ENCODE measurements at regions not wholly inside any gene's neighbourhood (a gene's known extent, or its start where the extent isn't known, plus 50 kb on each side); places are given as distances from the start of the nearest gene placed in this dataset.

DNA sequence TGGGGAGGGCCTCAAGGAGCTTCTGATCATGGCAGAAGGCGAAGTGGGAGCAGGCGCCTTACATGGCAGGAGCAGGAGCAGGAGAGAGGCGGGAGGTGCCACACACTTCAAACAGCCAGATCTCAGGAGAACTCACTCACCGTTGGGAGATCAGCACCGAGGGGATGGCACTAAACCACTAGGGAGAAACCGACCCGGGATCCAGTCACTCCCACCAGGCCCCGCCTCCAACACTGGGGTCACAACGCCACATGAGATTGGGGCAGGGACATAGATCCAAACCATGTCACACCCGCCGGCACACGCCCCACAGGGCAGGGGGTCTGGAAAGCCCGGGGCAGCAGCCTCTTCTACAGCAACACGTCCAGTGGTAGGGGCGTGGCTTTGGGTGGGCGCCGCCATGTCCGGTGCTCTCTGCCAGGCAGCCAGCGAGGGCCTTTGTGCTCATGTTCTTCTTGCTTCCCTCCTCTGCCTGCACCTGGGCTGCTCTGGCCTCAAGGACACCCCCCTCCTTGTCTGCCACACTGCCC lies 233.8 kb upstream of the SHH start:
- H3K9me3 ChIP-seq = no peaks in the 10 kb centered on the region
- TF ChIP-seq, protein P1, sequence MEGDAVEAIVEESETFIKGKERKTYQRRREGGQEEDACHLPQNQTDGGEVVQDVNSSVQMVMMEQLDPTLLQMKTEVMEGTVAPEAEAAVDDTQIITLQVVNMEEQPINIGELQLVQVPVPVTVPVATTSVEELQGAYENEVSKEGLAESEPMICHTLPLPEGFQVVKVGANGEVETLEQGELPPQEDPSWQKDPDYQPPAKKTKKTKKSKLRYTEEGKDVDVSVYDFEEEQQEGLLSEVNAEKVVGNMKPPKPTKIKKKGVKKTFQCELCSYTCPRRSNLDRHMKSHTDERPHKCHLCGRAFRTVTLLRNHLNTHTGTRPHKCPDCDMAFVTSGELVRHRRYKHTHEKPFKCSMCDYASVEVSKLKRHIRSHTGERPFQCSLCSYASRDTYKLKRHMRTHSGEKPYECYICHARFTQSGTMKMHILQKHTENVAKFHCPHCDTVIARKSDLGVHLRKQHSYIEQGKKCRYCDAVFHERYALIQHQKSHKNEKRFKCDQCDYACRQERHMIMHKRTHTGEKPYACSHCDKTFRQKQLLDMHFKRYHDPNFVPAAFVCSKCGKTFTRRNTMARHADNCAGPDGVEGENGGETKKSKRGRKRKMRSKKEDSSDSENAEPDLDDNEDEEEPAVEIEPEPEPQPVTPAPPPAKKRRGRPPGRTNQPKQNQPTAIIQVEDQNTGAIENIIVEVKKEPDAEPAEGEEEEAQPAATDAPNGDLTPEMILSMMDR (IDR thresholded peaks at IDR 0.05) = no peak
- TF ChIP-seq POLR2AphosphoS5 (IDR thresholded peaks at IDR 0.05) = no peak
- no peak for TF ChIP-seq POLR2A (IDR thresholded peaks at IDR 0.05)
- no peak for DNase-seq (ENCODE audit: low spot score)
- intact Hi-C loops (cut with DNase I) = no loop called here
- H3K4me1 ChIP-seq (replicated peaks) = no peaks in the 10 kb centered on the region
- no peak overlapping the region for H3K27ac ChIP-seq
- H3K36me3 ChIP-seq = no peaks in the 10 kb centered on the region
- H3K27me3 ChIP-seq (replicated peaks; ENCODE audit: insufficient read depth) = no peaks in the 10 kb centered on the region
- no peak overlapping the region for H3K4me3 ChIP-seq
- WGBS = 88% methylated on average over 19 of the region's 19 CpGs

DNA sequence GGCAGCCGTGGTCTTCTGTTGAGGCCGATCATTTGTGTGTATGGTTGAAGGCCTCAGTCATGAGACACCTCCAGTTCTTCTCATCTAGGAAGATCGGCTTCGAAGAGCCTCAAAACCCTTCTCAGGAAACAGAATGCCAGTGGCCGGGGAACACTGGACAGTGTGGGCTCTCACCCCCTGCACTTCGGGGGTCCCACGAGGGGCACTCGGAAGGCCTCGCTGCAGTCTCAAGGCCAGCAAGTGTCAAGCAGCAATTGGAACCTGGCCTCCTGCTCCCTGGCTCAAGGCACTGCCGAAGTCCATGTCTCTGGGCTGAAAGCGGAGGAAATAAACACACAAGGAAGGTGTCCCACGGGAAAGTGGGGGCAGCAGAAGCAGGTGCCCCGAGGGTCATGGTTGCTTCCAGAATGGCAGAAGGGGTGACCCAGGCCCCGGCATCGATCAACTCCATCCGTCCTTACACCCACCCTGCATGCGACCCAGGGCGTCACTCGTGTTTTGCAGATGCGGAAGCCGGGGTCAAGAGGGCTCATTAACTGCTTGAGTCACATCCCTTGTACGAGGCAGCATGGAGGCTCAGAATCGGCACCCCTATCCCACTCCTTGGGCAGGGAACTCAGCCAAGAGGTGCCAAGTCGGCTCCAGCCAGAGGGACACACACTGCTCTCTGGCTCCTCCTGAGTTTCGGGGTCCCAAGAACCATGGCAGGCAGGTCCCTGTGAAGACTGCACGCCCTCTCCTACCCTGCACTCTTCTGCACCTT lies 231.3 kb upstream of the SHH start:
- H3K36me3 ChIP-seq = no peaks in the 10 kb centered on the region
- no peak overlapping the region for H3K4me3 ChIP-seq
- intact Hi-C loops (cut with DNase I) = no loop called here
- TF ChIP-seq, protein P1 (IDR thresholded peaks at IDR 0.05) = no peak
- no peak for TF ChIP-seq POLR2A (IDR thresholded peaks at IDR 0.05)
- no peak for TF ChIP-seq POLR2AphosphoS5 (IDR thresholded peaks at IDR 0.05)
- H3K4me1 ChIP-seq (replicated peaks) = no peaks in the 10 kb centered on the region
- WGBS = 85% methylated on average over 26 of the region's 26 CpGs
- H3K27me3 ChIP-seq (replicated peaks; ENCODE audit: insufficient read depth) = no peaks in the 10 kb centered on the region
- no peaks in the 10 kb centered on the region for H3K9me3 ChIP-seq
- no peak overlapping the region for H3K27ac ChIP-seq
- DNase-seq (ENCODE audit: low spot score) = no peak

DNA sequence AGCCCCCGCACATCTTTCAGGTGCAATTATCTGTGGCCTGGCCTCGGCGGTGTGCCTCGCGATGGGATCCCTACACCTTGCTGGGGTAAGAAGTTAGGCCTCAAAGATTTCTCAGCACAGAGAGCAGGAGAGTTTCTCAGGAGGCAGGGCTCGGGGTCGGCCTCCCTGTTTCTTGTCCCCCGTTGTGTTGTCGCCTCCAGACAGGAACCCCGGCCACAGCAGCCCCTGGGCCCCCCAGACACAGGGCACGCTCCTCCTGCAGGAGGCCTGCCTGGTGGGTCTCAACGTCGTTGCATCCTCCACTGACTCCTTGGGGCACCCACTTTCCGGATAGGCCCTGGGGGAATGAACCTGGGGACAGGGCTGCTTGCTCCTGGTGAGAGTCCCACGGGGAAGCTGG lies 229.1 kb upstream of the SHH start:
- intact Hi-C loops (cut with DNase I) = no loop called here

DNA sequence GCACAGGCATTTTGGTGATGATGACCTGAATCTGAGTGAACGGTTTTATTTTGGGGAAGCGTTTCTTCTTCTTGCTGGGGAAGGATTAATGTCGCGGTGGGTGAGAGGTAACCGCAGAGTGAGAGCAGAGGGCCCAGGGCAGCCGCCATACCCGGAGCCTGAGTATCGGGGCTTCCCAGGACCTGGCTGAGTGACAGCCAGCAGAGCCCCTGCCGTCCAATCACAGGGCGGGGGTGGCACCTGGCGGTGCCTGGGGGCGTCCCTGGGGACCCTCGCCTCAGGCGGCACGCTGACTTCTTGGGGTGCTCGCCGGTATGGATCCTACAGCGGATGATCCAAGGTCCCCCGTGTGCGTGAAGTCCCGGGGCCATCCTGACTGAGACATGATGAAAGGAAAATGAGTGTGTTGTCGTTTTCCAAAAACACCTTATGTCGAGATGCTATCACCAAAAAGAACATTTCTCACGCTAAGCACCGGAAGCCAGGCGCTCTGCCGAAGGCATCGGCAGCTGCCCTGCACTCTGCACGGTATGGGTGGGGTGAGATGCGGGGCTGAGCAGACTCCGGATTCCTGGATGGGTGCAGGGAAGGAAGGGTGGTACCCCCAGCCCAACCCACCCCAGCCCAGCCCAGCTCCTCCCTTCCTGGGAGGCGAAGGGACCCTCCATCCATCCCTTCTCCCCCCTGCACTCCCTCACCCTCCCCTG lies 227.9 kb upstream of the SHH start:
- no peak for TF ChIP-seq POLR2AphosphoS5 (IDR thresholded peaks at IDR 0.05)
- no peak for TF ChIP-seq POLR2A (IDR thresholded peaks at IDR 0.05)
- TF ChIP-seq, protein P1 (IDR thresholded peaks at IDR 0.05) = no peak
- H3K4me3 ChIP-seq = no peak overlapping the region
- H3K27ac ChIP-seq = no peak overlapping the region
- H3K27me3 ChIP-seq (replicated peaks; ENCODE audit: insufficient read depth) = no peaks in the 10 kb centered on the region
- DNase-seq (ENCODE audit: low spot score) = no peak
- no peaks in the 10 kb centered on the region for H3K36me3 ChIP-seq
- no peaks in the 10 kb centered on the region for H3K4me1 ChIP-seq (replicated peaks)
- intact Hi-C loops (cut with DNase I) = no loop called here
- 80% methylated on average over 22 of the region's 32 CpGs for WGBS
- no peaks in the 10 kb centered on the region for H3K9me3 ChIP-seq

More for the DNA sequence above, 229.1 kb upstream of the SHH start:
- no peaks in the 10 kb centered on the region for H3K27me3 ChIP-seq (replicated peaks; ENCODE audit: insufficient read depth)
- no peak overlapping the region for H3K4me3 ChIP-seq
- no peak for DNase-seq (ENCODE audit: low spot score)
- TF ChIP-seq, protein P1 (IDR thresholded peaks at IDR 0.05) = no peak
- TF ChIP-seq POLR2AphosphoS5 (IDR thresholded peaks at IDR 0.05) (no peak), POLR2A (IDR thresholded peaks at IDR 0.05) (no peak)
- WGBS = 91% methylated on average over 15 of the region's 15 CpGs
- H3K9me3 ChIP-seq = no peaks in the 10 kb centered on the region
- H3K4me1 ChIP-seq (replicated peaks) = no peaks in the 10 kb centered on the region
- no peaks in the 10 kb centered on the region for H3K36me3 ChIP-seq
- H3K27ac ChIP-seq = no peak overlapping the region
